Mesenchymal stem cell (in vitro differentiated cells and primary cell): ENCODE measurements at regions not wholly inside any gene's neighbourhood (a gene's known extent, or its start where the extent isn't known, plus 50 kb on each side); places are given as distances from the start of the nearest gene placed in this dataset.
"Not testable (repeated sequence)": the region's sequence is repeated elsewhere in the genome, so short reads cannot be mapped to it uniquely, and the experiment has no call there.

Experiments
- DNase-seq: peaks from one replicate; pipeline ENCODE4 v3.0.0-alpha.2; 2013
- H2AFZ ChIP-seq: one replicate; pipeline ENCODE4 v1.6.1; 2013; ENCODE audit warnings: low read depth, mild to moderate bottlenecking, control low read depth, inconsistent platforms, low read length, moderate library complexity
- H2AK5ac ChIP-seq: 2 replicates; pipeline ENCODE4 v1.6.1; 2013; ENCODE audit warnings: low read length, moderate library complexity, mild to moderate bottlenecking, inconsistent platforms; ENCODE audit not compliant: severe bottlenecking
- H2BK120ac ChIP-seq: one replicate; pipeline ENCODE4 v1.6.1; 2013; ENCODE audit warnings: low read depth, mild to moderate bottlenecking, inconsistent platforms, low read length, moderate library complexity
- H2BK12ac ChIP-seq, 2 experiments: one replicate each; pipeline ENCODE4 v1.6.1; 2013; ENCODE audit warnings: inconsistent platforms in 2 of 2, low read length in 2 of 2, mild to moderate bottlenecking in 2 of 2, moderate library complexity in 2 of 2, control low read depth in 1 of 2
- H2BK15ac ChIP-seq: one replicate; pipeline ENCODE4 v1.6.1; 2013; ENCODE audit warnings: mild to moderate bottlenecking, low read depth, inconsistent platforms; ENCODE audit not compliant: poor library complexity, severe bottlenecking
- H2BK5ac ChIP-seq: 2 replicates; pipeline ENCODE4 v1.6.1; 2013; ENCODE audit warnings: low read depth, mild to moderate bottlenecking, low read length, control low read depth, inconsistent platforms; ENCODE audit not compliant: poor library complexity, severe bottlenecking
- H3K14ac ChIP-seq, 2 experiments: one replicate each; pipeline ENCODE4 v1.6.1; 2013; ENCODE audit warnings: inconsistent platforms in 2 of 2, low read length in 2 of 2, control low read depth in 1 of 2, mild to moderate bottlenecking in 1 of 2, moderate library complexity in 1 of 2
- H3K18ac ChIP-seq, 2 experiments: one replicate each; pipeline ENCODE4 v1.6.1; 2013; ENCODE audit warnings: inconsistent platforms in 2 of 2, low read length in 2 of 2, control low read depth in 1 of 2, low read depth in 1 of 2, mild to moderate bottlenecking in 1 of 2
- H3K23ac ChIP-seq, 2 experiments: one replicate each; pipeline ENCODE4 v1.6.1; 2013; ENCODE audit warnings: inconsistent platforms in 2 of 2, low read length in 2 of 2, mild to moderate bottlenecking in 2 of 2, moderate library complexity in 2 of 2, control low read depth in 1 of 2
- H3K27ac ChIP-seq: 2 replicates; pipeline ENCODE4 v1.5.1; 2013; ENCODE audit warnings: mild to moderate bottlenecking, moderate library complexity, low read length, control low read depth, inconsistent platforms; ENCODE audit not compliant: poor library complexity, severe bottlenecking
- H3K27me3 ChIP-seq, 2 experiments: 2 replicates each; pipeline versions ENCODE4 v1.6.1 to v1.7.0; 2013; ENCODE audit warnings: low read length in 2 of 2, mild to moderate bottlenecking in 2 of 2, moderate library complexity in 2 of 2, control low read depth in 1 of 2, inconsistent platforms in 1 of 2; ENCODE audit not compliant: control insufficient read depth in 1 of 2, insufficient read depth in 1 of 2
- H3K36me3 ChIP-seq, 2 experiments: 2 replicates each; pipeline versions ENCODE4 v1.6.1 to v1.7.0; 2013; ENCODE audit warnings: low read length in 2 of 2, control low read depth in 1 of 2, inconsistent platforms in 1 of 2, low read depth in 1 of 2, mild to moderate bottlenecking in 1 of 2; ENCODE audit not compliant: insufficient read depth in 2 of 2, control insufficient read depth in 1 of 2
- H3K4ac ChIP-seq, 2 experiments: one replicate each; pipeline ENCODE4 v1.6.1; 2013; ENCODE audit warnings: inconsistent platforms in 2 of 2, low read length in 2 of 2, mild to moderate bottlenecking in 2 of 2, moderate library complexity in 2 of 2, control low read depth in 1 of 2, low read depth in 1 of 2
- H3K4me1 ChIP-seq: 2 replicates; pipeline ENCODE4 v1.6.1; 2013; ENCODE audit warnings: low read depth, low read length, control low read depth; ENCODE audit not compliant: control insufficient read depth, insufficient read depth
- H3K4me2 ChIP-seq: 2 replicates; pipeline ENCODE4 v1.6.1; 2013; ENCODE audit warnings: low read length, mild to moderate bottlenecking, inconsistent platforms; ENCODE audit not compliant: poor library complexity, severe bottlenecking
- H3K4me3 ChIP-seq, 2 experiments: 2 replicates each; pipeline versions ENCODE4 v1.5.1 to v1.7.0; 2013; ENCODE audit warnings: low read length in 2 of 2, mild to moderate bottlenecking in 2 of 2, control low read depth in 1 of 2, low read depth in 1 of 2; ENCODE audit not compliant: insufficient read depth in 1 of 2
- H3K79me1 ChIP-seq: replicated peaks from 2 replicates; pipeline ENCODE4 v1.6.1; 2013; ENCODE audit warnings: mild to moderate bottlenecking, control low read depth, low read length, inconsistent platforms; ENCODE audit not compliant: poor library complexity, severe bottlenecking
- H3K9ac ChIP-seq: 2 replicates; pipeline ENCODE4 v1.7.0; 2013; ENCODE audit warnings: mild to moderate bottlenecking, low read length, moderate library complexity
- H3K9me3 ChIP-seq: 2 replicates; pipeline ENCODE4 v1.7.0; 2013; ENCODE audit warnings: mild to moderate bottlenecking, low read length; ENCODE audit not compliant: control insufficient read depth
- H4K8ac ChIP-seq: one replicate; pipeline ENCODE4 v1.6.1; 2013; ENCODE audit warnings: inconsistent platforms, mild to moderate bottlenecking, low read length, moderate library complexity
- H4K91ac ChIP-seq: one replicate; pipeline ENCODE4 v1.6.1; 2013; ENCODE audit warnings: mild to moderate bottlenecking, low read length, inconsistent platforms
- WGBS: methylation state at CpG from one replicate; pipeline ENCODE4 v1.1.7; 2013; ENCODE audit warnings: mixed read lengths; 5-methylcytosine and 5-hydroxymethylcytosine counted together

- WGBS: 34% methylated on average over 3 of the region's 3 CpGs
- Histone ChIP-seq H3K18ac (no peak overlapping the region), H3K9me3 (peaks cover 15% of the 10 kb centered on the region)
Measured at GRCh38 chr21:22020221-22020620, 1022.0 kb downstream of the NCAM2 start.

GRCh38 chr21:22023896-22024295 is 1025.7 kb downstream of the NCAM2 start:
- H3K4me3 ChIP-seq, H3K23ac ChIP-seq, H3K27ac ChIP-seq, H3K9me3 ChIP-seq, H3K4me2 ChIP-seq, H3K36me3 ChIP-seq, H2AK5ac ChIP-seq, H2BK12ac ChIP-seq, H4K8ac ChIP-seq, H3K27me3 ChIP-seq, DNase-seq, H3K79me1 ChIP-seq, H4K91ac ChIP-seq, H2BK15ac ChIP-seq, H2AFZ ChIP-seq, H3K9ac ChIP-seq, H2BK120ac ChIP-seq, H3K14ac ChIP-seq, H3K4me1 ChIP-seq, H2BK5ac ChIP-seq, H3K4ac ChIP-seq, H3K18ac ChIP-seq: not testable (repeated sequence)
- 53% methylated on average over 2 of the region's 2 CpGs for WGBS

More at GRCh38 chr21:22020221-22020620, 1022.0 kb downstream of the NCAM2 start:
- Histone ChIP-seq H2AK5ac (no peak overlapping the region), H2BK5ac (no peak overlapping the region), H2BK12ac (no peak overlapping the region), H3K4ac (no peak overlapping the region), H3K9ac (no peak overlapping the region), H3K23ac (no peak overlapping the region), H2AFZ (no peak overlapping the region), H3K27me3 (no peaks in the 10 kb centered on the region), H3K79me1 (no peaks in the 10 kb centered on the region), H3K14ac (no peak overlapping the region), H3K4me3 (no peak overlapping the region), H3K4me2 (no peak overlapping the region), H4K8ac (no peak overlapping the region), H3K27ac (peak overlapping the region; percentile 6), H3K4me1 (peaks cover 2% of the 10 kb centered on the region), H3K36me3 (no peaks in the 10 kb centered on the region), H2BK15ac (no peak overlapping the region), H4K91ac (no peak overlapping the region), H2BK120ac (no peak overlapping the region)
- no peak for DNase-seq

- Histone ChIP-seq H3K79me1 (no peaks in the 10 kb centered on the region), H3K4me2 (no peak overlapping the region), H3K9ac (no peak overlapping the region), H3K23ac (no peak overlapping the region), H2BK5ac (no peak overlapping the region), H3K14ac (no peak overlapping the region), H2AK5ac (no peak overlapping the region), H3K9me3 (peaks cover 7% of the 10 kb centered on the region), H3K27me3 (no peaks in the 10 kb centered on the region), H2BK12ac (no peak overlapping the region), H3K27ac (no peak overlapping the region), H2AFZ (no peak overlapping the region), H2BK120ac (no peak overlapping the region), H4K91ac (no peak overlapping the region), H3K4ac (no peak overlapping the region), H3K36me3 (no peaks in the 10 kb centered on the region), H2BK15ac (no peak overlapping the region), H3K4me1 (no peaks in the 10 kb centered on the region), H3K18ac (no peak overlapping the region), H3K4me3 (no peak overlapping the region), H4K8ac (no peak overlapping the region)
- no CpG with 5 or more reads among the region's 2 CpGs for WGBS
- DNase-seq: no peak
Measured at GRCh38 chr21:22044431-22044830, 1046.2 kb downstream of the NCAM2 start.

GRCh38 chr21:22046576-22046975 is 1048.4 kb downstream of the NCAM2 start:
- no peak overlapping the region for H3K23ac ChIP-seq
- H4K91ac ChIP-seq: no peak overlapping the region
- H2AFZ ChIP-seq: no peak overlapping the region
- no peaks in the 10 kb centered on the region for H3K9me3 ChIP-seq
- no peak overlapping the region for H2AK5ac ChIP-seq
- no peak for DNase-seq
- H3K4me1 ChIP-seq: no peaks in the 10 kb centered on the region
- H3K4me2 ChIP-seq: no peak overlapping the region
- H3K9ac ChIP-seq: no peak overlapping the region
- no peak overlapping the region for H2BK120ac ChIP-seq
- no peak overlapping the region for H3K4ac ChIP-seq
- no peaks in the 10 kb centered on the region for H3K79me1 ChIP-seq
- no peak overlapping the region for H2BK15ac ChIP-seq
- H3K4me3 ChIP-seq: no peak overlapping the region
- H4K8ac ChIP-seq: no peak overlapping the region
- no peaks in the 10 kb centered on the region for H3K27me3 ChIP-seq
- H3K18ac ChIP-seq: no peak overlapping the region
- no peak overlapping the region for H3K14ac ChIP-seq
- no peaks in the 10 kb centered on the region for H3K36me3 ChIP-seq
- no peak overlapping the region for H3K27ac ChIP-seq
- no peak overlapping the region for H2BK12ac ChIP-seq
- no peak overlapping the region for H2BK5ac ChIP-seq
